ENCODE measurements at regions not wholly inside any gene's neighbourhood (a gene's known extent, or its start where the extent isn't known, plus 50 kb on each side); places are given as distances from the start of the nearest gene placed in this dataset.

GRCh38 chr12:96136161-96136560, 58.0 kb upstream of the ELK3 start:
- DNase-seq: no peak

DNA sequence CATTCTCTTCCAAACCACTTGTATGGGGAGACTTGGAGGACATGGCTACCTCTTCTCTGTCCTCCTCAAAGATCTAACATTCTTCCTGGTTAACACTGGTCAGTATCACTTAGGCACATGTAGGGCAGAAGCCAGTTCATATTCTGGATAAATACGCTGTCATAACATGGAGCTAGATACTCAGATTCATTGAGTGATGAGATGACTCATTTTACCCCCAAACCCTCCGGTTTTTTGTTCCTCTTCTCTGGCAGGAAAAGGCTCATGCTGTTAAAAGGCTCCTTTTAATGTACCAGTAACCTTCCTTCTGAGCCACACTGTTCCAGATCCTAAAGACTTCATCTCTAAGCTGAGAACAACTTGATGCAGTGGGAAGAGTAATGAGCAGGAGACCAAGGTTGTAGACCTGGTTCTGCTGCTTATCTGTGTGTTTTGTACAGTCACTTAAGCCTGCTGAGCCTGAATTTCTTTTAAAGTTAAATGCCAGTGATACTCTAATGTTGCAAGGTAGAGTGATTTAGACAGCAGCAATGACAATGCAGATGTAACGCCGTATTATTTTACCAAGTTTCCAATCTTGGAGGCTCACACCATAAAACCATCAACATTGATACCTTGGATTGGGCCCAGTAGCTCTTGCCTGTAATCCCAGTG, 57.3 kb upstream of the ELK3 start:
- no peak for DNase-seq

- DNase-seq: no peak
These were observed 54.0 kb upstream of the ELK3 start for GRCh38 chr12:96140174-96140573.

- DNase-seq: no peak
These were observed 52.8 kb upstream of the ELK3 start for GRCh38 chr12:96141216-96141912.

DNA sequence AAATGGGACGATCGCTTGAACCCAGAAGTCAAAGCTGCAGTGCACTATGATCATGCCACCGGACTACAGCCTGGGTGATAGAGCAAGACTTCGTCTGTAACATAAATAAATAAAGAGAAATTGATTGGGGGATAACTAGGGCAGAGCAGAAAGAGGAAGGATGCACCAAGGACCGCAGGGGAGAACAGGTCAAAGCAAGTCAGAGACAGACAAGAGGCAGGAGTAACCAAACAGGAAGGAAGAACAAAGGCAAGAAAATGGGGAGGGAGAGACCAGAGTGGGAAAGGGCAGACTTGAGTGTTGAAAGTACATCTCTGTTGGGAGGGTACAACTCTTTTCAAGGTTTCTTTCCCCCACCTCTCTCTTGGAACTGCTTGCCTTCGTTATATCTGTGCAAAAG, 50.8 kb upstream of the ELK3 start:
- no peak for DNase-seq

DNA sequence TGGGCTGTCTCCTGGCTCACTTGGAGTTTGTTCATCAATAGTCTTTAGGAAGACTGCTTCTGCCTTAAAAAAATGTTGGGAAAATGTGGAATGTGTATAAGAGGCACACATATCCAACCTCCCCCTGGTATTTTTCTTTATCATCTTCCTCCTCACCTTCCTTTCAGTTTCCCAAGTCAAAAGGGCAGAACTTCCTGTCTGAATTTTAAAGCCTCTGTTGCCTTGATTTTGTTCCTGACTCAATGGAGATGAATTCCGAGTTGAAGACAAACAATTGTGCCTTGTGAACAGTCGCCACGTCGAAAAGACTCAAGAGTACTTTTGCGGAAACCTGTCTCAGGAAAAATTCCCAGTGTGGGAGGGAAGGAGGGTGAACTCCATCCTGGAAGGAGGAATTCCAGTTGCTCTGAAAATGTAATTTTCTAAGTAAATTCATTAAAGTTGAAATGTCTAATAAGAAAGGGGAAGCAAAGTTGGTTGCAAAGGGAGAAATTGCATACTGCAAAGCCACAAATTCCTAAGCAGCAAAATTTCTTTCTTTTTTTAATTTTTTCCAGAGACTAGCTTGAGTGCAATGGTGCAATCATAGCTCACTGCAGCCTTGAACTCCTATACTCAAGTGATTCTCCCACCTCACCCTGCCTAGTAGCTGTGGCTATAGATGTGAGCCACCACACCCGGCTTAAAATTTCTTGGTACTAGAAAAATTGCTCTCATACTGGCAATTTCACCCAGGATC, 50.2 kb upstream of the ELK3 start:
- DNase-seq: no peak
